ENCODE measurements at regions not wholly inside any gene's neighbourhood (a gene's known extent, or its start where the extent isn't known, plus 50 kb on each side); places are given as distances from the start of the nearest gene placed in this dataset.

DNA sequence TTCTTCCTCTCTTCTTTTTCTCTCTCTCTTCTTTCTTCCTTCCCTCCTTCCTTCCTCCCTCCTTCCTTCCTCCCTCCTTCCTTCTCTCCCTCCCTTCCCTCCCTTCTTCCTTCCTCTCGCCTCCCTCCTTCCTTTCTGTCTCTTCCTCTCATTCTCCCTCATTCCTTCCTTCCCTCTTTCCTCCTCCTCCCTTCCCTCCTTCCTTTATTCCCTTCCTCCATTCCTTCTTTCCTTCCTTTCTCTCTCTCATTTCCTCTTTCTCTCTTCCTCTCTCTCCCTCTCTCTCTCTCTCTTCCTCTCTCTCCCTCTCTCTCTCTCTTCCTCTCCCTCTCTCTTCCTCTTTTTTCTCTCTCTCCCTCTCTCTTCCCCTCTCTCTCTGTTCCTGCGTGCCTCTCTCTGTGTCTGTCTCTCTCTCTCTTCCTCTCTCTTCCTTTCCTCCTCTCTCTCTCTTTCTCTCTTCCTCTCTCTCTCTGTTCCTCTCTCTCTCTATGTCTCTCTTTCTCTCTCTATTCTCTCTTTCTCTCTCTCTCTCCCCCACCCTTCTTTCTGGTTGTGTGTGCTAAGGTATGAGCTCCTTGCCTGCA is 80.1 kb upstream of the PFKP start:
- Histone ChIP-seq H3K79me2 (ENCODE audit: insufficient read depth, low read length) (no peaks in the 10 kb centered on the region), H3K27ac (ENCODE audit: low read depth, low read length) (no peak overlapping the region), H3K4me3 (ENCODE audit: insufficient read depth, low read length) (no peak overlapping the region), H3K9me3 (ENCODE audit: low read depth, low read length) (no peaks in the 10 kb centered on the region), H3K27me3 (ENCODE audit: insufficient read depth, low read length) (peaks cover 7% of the 10 kb centered on the region), H3K36me3 (ENCODE audit: insufficient read depth, low read length) (no peaks in the 10 kb centered on the region), H4K20me1 (ENCODE audit: insufficient read depth, low read length) (no peaks in the 10 kb centered on the region), H2AFZ (ENCODE audit: low read length) (no peak overlapping the region), H3K4me2 (ENCODE audit: insufficient read depth, low read length) (no peak overlapping the region), H3K4me1 (ENCODE audit: insufficient read depth, low read length) (peaks cover 11% of the 10 kb centered on the region)
- DNase-seq (ENCODE audit: insufficient read length, low spot score, missing footprints), result no peak
- TF ChIP-seq, protein P1, sequence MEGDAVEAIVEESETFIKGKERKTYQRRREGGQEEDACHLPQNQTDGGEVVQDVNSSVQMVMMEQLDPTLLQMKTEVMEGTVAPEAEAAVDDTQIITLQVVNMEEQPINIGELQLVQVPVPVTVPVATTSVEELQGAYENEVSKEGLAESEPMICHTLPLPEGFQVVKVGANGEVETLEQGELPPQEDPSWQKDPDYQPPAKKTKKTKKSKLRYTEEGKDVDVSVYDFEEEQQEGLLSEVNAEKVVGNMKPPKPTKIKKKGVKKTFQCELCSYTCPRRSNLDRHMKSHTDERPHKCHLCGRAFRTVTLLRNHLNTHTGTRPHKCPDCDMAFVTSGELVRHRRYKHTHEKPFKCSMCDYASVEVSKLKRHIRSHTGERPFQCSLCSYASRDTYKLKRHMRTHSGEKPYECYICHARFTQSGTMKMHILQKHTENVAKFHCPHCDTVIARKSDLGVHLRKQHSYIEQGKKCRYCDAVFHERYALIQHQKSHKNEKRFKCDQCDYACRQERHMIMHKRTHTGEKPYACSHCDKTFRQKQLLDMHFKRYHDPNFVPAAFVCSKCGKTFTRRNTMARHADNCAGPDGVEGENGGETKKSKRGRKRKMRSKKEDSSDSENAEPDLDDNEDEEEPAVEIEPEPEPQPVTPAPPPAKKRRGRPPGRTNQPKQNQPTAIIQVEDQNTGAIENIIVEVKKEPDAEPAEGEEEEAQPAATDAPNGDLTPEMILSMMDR (IDR thresholded peaks at IDR 0.05; ENCODE audit: extremely low read depth, low read depth, low read length), result no peak

DNA sequence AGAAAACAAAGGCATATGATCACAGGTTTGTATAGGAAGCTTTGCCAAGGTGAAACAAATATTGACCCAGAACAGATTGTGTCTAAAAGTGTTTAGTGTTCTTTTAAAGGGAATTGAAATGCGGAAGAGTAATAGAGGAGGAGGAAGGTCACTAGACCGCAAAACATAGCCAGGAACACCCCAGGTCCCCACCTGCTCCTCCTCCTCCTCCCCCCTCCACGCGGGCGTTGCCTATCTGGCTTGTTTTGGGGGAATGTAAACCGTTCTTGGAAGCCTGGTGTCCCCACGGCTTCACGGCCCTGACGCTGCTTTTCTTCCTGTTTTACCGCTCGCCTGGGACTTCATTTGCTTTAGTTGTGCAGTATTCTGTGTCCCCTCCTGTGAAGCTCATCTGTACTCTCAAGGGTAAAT is 81.0 kb upstream of the PFKP start:
- H3K27ac ChIP-seq (ENCODE audit: low read depth, low read length), result no peak overlapping the region
- H3K4me2 ChIP-seq (ENCODE audit: insufficient read depth, low read length), result peak overlapping the region; percentile 71

DNA sequence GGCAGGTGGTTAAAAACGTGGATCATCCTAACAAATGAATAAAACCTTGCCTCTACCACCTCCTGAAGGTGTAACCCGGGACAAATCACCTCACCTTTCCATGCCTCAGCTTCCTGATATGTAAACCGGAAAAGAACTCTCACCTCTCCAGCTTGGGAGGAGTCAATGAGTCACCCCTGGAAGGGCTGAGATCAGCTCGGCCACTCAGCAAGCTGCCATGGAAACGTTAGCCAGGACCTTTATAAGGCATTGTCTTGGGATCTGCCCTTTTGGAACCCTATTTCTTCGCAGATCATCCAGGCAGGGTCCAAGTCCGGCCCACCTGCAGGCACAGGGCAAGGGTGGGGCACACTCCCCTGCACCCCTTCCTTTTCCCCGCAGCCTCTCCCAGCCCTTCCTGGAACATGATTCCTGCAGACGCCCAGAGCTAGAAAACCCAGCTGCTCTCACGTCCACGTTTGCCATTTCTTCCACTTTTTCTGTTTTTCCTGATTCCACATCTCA is 81.6 kb upstream of the PFKP start:
- Histone ChIP-seq H3K4me2 (ENCODE audit: insufficient read depth, low read length) (peak overlapping the region; percentile 71), H4K20me1 (ENCODE audit: insufficient read depth, low read length) (no peaks in the 10 kb centered on the region), H3K27me3 (ENCODE audit: insufficient read depth, low read length) (peaks cover 7% of the 10 kb centered on the region), H3K9me3 (ENCODE audit: low read depth, low read length) (no peaks in the 10 kb centered on the region), H3K79me2 (ENCODE audit: insufficient read depth, low read length) (no peaks in the 10 kb centered on the region), H3K4me1 (ENCODE audit: insufficient read depth, low read length) (peaks cover 18% of the 10 kb centered on the region), H2AFZ (ENCODE audit: low read length) (peak overlapping the region; percentile 62), H3K36me3 (ENCODE audit: insufficient read depth, low read length) (no peaks in the 10 kb centered on the region), H3K4me3 (ENCODE audit: insufficient read depth, low read length) (peak overlapping the region; percentile 58), H3K27ac (ENCODE audit: low read depth, low read length) (no peak overlapping the region)
- peak; percentile 94 for DNase-seq (ENCODE audit: insufficient read length, low spot score, missing footprints)
- TF ChIP-seq, protein P1 (IDR thresholded peaks at IDR 0.05; ENCODE audit: extremely low read depth, low read depth, low read length), result no peak

More for the DNA sequence above, 81.0 kb upstream of the PFKP start:
- Histone ChIP-seq H3K36me3 (ENCODE audit: insufficient read depth, low read length) (no peaks in the 10 kb centered on the region), H3K79me2 (ENCODE audit: insufficient read depth, low read length) (no peaks in the 10 kb centered on the region), H4K20me1 (ENCODE audit: insufficient read depth, low read length) (no peaks in the 10 kb centered on the region), H3K4me1 (ENCODE audit: insufficient read depth, low read length) (peaks cover 12% of the 10 kb centered on the region), H2AFZ (ENCODE audit: low read length) (no peak overlapping the region), H3K4me3 (ENCODE audit: insufficient read depth, low read length) (no peak overlapping the region), H3K27me3 (ENCODE audit: insufficient read depth, low read length) (peaks cover 7% of the 10 kb centered on the region), H3K9me3 (ENCODE audit: low read depth, low read length) (no peaks in the 10 kb centered on the region)
- TF ChIP-seq, protein P1 (IDR thresholded peaks at IDR 0.05; ENCODE audit: extremely low read depth, low read depth, low read length), result no peak
- DNase-seq (ENCODE audit: insufficient read length, low spot score, missing footprints), result no peak

DNA sequence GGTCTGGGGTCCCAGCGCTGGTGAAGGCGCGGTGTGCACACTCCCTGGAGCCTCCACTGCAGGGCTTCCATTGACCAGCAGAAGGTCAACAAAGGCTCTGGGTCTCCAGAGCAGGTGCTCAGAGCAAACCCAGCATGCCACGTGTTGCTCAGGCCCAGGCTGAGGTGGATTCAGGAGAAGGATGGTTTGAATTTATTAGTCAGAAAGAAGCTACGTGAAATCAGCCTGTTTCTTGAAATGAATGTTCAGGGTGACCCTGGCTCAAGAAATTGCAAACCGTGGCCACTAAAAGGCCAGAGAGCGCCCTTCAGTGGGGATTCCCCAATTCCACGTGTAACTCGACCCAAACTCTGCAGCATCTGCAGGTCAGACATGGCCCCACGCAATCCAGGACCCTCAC is 82.7 kb upstream of the PFKP start:
- no peak overlapping the region for H3K27ac ChIP-seq (ENCODE audit: low read depth, low read length)
- TF ChIP-seq, protein P1 (IDR thresholded peaks at IDR 0.05; ENCODE audit: extremely low read depth, low read depth, low read length), result no peak
- H3K4me3 ChIP-seq (ENCODE audit: insufficient read depth, low read length), result no peak overlapping the region
- peaks cover 7% of the 10 kb centered on the region for H3K27me3 ChIP-seq (ENCODE audit: insufficient read depth, low read length)
- DNase-seq (ENCODE audit: insufficient read length, low spot score, missing footprints), result no peak
- H3K4me2 ChIP-seq (ENCODE audit: insufficient read depth, low read length), result no peak overlapping the region
- H3K4me1 ChIP-seq (ENCODE audit: insufficient read depth, low read length), result peaks cover 29% of the 10 kb centered on the region
- no peaks in the 10 kb centered on the region for H3K79me2 ChIP-seq (ENCODE audit: insufficient read depth, low read length)
- no peaks in the 10 kb centered on the region for H3K36me3 ChIP-seq (ENCODE audit: insufficient read depth, low read length)
- no peaks in the 10 kb centered on the region for H4K20me1 ChIP-seq (ENCODE audit: insufficient read depth, low read length)
- no peaks in the 10 kb centered on the region for H3K9me3 ChIP-seq (ENCODE audit: low read depth, low read length)
- no peak overlapping the region for H2AFZ ChIP-seq (ENCODE audit: low read length)

Measured in osteoblast (primary cell).